HCT116 (cell line): ENCODE measurements at regions not wholly inside any gene's neighbourhood (a gene's known extent, or its start where the extent isn't known, plus 50 kb on each side); places are given as distances from the start of the nearest gene placed in this dataset.

Source experiments
- ATAC-seq: fragments of 200-7000 bp; cut with Tn5 transposase; 2 replicates; pipeline ENCODE4 v1.9.1; 2020; ENCODE audit warnings: mild to moderate bottlenecking, moderate library complexity
- BruUV-seq: library from RNA; stranded (reverse); fragments of 400-500 nt; replicated peaks from 2 replicates; lab custom pipeline; 2021; lab: Mats Ljungman, UMichigan
- CTCF ChIA-PET: fragments of 300-600 bp; sonication (Branson Sonifier 250); formaldehyde crosslinking; loops from one replicate; lab custom pipeline; 2021; ENCODE audit warnings: antibody characterized with exemption; lab: Charles Lee
- POLR2A ChIA-PET: fragments of 300-600, 350-600 bp; sonication (Branson Sonifier 250); formaldehyde crosslinking; loops from one replicate; lab custom pipeline; 2021; ENCODE audit warnings: antibody characterized with exemption; lab: Charles Lee
- RAD21 ChIA-PET, 2 experiments: fragments of 300-600 bp; sonication (Branson Sonifier 250); formaldehyde crosslinking; loops; one replicate each; lab custom pipeline; 2023; ENCODE audit warnings: low total read pairs in 2 of 2; ENCODE audit not compliant: uncharacterized antibody in 2 of 2, unreplicated experiment in 2 of 2, low non-redundant PET in 1 of 2; lab: Charles Lee
- DNase-seq: peaks from one replicate; pipeline ENCODE4 v3.0.0-alpha.2; 2010; ENCODE audit warnings: low read depth, low spot score
- H2AFZ ChIP-seq: fragments of 200-600 bp; shearing (Covaris generic), sonication (generic); 2 replicates; pipeline ENCODE4 v1.6.1; 2017; ENCODE audit warnings: low read depth, mixed run types, mixed read lengths, antibody characterized with exemption, low read length; ENCODE audit not compliant: poor library complexity, severe bottlenecking
- H3K27ac ChIP-seq: 2 replicates; pipeline ENCODE4 v1.5.1; 2012; ENCODE audit warnings: low read depth, low read length
- H3K27me3 ChIP-seq: fragments of 200-600 bp; sonication (generic); 2 replicates; pipeline ENCODE4 v1.6.1; 2016; ENCODE audit warnings: mixed run types, low read length, mixed read lengths; ENCODE audit not compliant: insufficient read depth
- H3K36me3 ChIP-seq, 2 experiments: fragments of 200-500 bp in 1 of 2; fragments of 200-600 bp in 1 of 2; sonication (Bioruptor generic) in 1 of 2; sonication (generic) in 1 of 2; 2 replicates each; pipeline versions ENCODE4 v1.5.1 to v1.6.1; 2014 to 2016; ENCODE audit warnings: low read length in 2 of 2, inconsistent platforms in 1 of 2, mixed read lengths in 1 of 2, mixed run types in 1 of 2; ENCODE audit not compliant: insufficient read depth in 2 of 2, control insufficient read depth in 1 of 2
- H3K4me1 ChIP-seq, 2 experiments: fragments of 200-600 bp in 1 of 2; sonication (generic) in 1 of 2; 2 replicates each; pipeline versions ENCODE4 v1.5.1 to v1.6.1; 2012 to 2017; ENCODE audit warnings: low read length in 2 of 2, inconsistent platforms in 1 of 2, mild to moderate bottlenecking in 1 of 2, mixed read lengths in 1 of 2, mixed run types in 1 of 2, moderate library complexity in 1 of 2; ENCODE audit not compliant: insufficient read depth in 2 of 2, control insufficient read depth in 1 of 2
- H3K4me2 ChIP-seq: fragments of 200-600 bp; sonication (generic); 2 replicates; pipeline ENCODE4 v1.6.1; 2017; ENCODE audit warnings: mixed run types, low read length, mixed read lengths
- H3K4me3 ChIP-seq, 2 experiments: fragments of 200-600 bp in 1 of 2; sonication (generic) in 1 of 2; replicated peaks in 1 of 2; 2 replicates each; pipeline ENCODE4 v1.5.1; 2011 to 2016; ENCODE audit warnings: low read length in 2 of 2, control low read depth in 1 of 2, low read depth in 1 of 2, mild to moderate bottlenecking in 1 of 2, mixed read lengths in 1 of 2, mixed run types in 1 of 2
- H3K79me2 ChIP-seq: fragments of 200-600 bp; sonication (generic); 2 replicates; pipeline ENCODE4 v1.6.1; 2017; ENCODE audit warnings: mild to moderate bottlenecking, mixed run types, low read length, moderate library complexity, mixed read lengths; ENCODE audit not compliant: insufficient read depth
- H3K9ac ChIP-seq: fragments of 200-600 bp; sonication (generic); 2 replicates; pipeline ENCODE4 v1.6.1; 2016; ENCODE audit warnings: low read length, mixed read lengths
- H3K9me2 ChIP-seq: fragments of 200-600 bp; sonication (generic), shearing (Covaris generic); 2 replicates; pipeline ENCODE4 v1.6.1; 2017; ENCODE audit warnings: mixed run types, mild to moderate bottlenecking, moderate library complexity; ENCODE audit not compliant: insufficient read depth
- H3K9me3 ChIP-seq, 2 experiments: fragments of 200-500 bp in 1 of 2; fragments of 200-600 bp in 1 of 2; sonication (Bioruptor generic) in 1 of 2; sonication (generic) in 1 of 2; 2 replicates each; pipeline ENCODE4 v1.6.1; 2014 to 2017; ENCODE audit warnings: low read length in 2 of 2, mixed read lengths in 2 of 2, inconsistent platforms in 1 of 2, low read depth in 1 of 2, mild to moderate bottlenecking in 1 of 2, mixed run types in 1 of 2, moderate library complexity in 1 of 2; ENCODE audit not compliant: control insufficient read depth in 1 of 2, insufficient read depth in 1 of 2
- H4K20me1 ChIP-seq: fragments of 200-600 bp; sonication (generic), shearing (Covaris generic); 2 replicates; pipeline ENCODE4 v1.6.1; 2017; ENCODE audit warnings: mixed run types, mild to moderate bottlenecking, moderate library complexity; ENCODE audit not compliant: insufficient read depth
- CBX3 ChIP-seq: IDR thresholded peaks from 2 replicates; pipeline ENCODE4 v1.6.1; 2012; ENCODE audit warnings: low read depth
- CEBPB ChIP-seq: IDR thresholded peaks from 2 replicates; pipeline ENCODE4 v1.6.1; 2012; ENCODE audit warnings: low read depth
- ELF1 ChIP-seq: IDR thresholded peaks from 2 replicates; pipeline ENCODE4 v1.6.1; 2012; ENCODE audit warnings: low read depth, borderline replicate concordance
- EZH2phosphoT487 ChIP-seq: fragments of 200-600 bp; IDR thresholded peaks from 2 replicates; pipeline ENCODE4 v1.6.1; 2018; ENCODE audit warnings: antibody characterized with exemption, borderline replicate concordance
- FOSL1 ChIP-seq: IDR thresholded peaks from 2 replicates; pipeline ENCODE4 v1.6.1; 2012; ENCODE audit warnings: low read depth
- POLR2AphosphoS5 ChIP-seq: IDR thresholded peaks from 2 replicates; pipeline ENCODE4 v1.6.1; 2011; ENCODE audit warnings: mild to moderate bottlenecking, low read depth, low read length, moderate library complexity
- RAD21 ChIP-seq: IDR thresholded peaks from 2 replicates; pipeline ENCODE4 v1.6.1; 2012; ENCODE audit warnings: low read depth, mild to moderate bottlenecking
- intact Hi-C: fragments of 100-400 bp; cut with micrococcal nuclease; formaldehyde crosslinking; loops from 2 replicates; pipeline ENCODE4 v1.10.0; 2022

GRCh38 chr4:114156371-114156770 is 176.9 kb upstream of the ARSJ start (continued):
- no peak for TF ChIP-seq CBX3
- TF ChIP-seq, all 23 proteins: peak for 0

- TF ChIP-seq RAD21, result peak; percentile 27
- no peak for TF ChIP-seq CEBPB
- Histone ChIP-seq H3K79me2 (no peaks in the 10 kb centered on the region), H3K4me1 (no peaks in the 10 kb centered on the region), H3K36me3 (no peaks in the 10 kb centered on the region), H3K4me2 (no peak overlapping the region), H3K27me3 (no peaks in the 10 kb centered on the region), H3K9me3 (no peaks in the 10 kb centered on the region), H3K9ac (no peak overlapping the region), H4K20me1 (no peaks in the 10 kb centered on the region), H2AFZ (no peak overlapping the region), H3K9me2 (no peaks in the 10 kb centered on the region; the same call in 1 of the 2 replicates), H3K4me3 (no peak overlapping the region), H3K27ac (no peak overlapping the region)
- CTCF ChIA-PET, result no interaction called here
- BruUV-seq, result no TSS peak
- ATAC-seq, result peak; percentile 49
- RAD21 ChIA-PET, result no interaction called here
- DNase-seq, result no peak
- POLR2A ChIA-PET, result no interaction called here
- intact Hi-C loops, result no loop called here
Measured at GRCh38 chr4:114161809-114162208, 182.4 kb upstream of the ARSJ start.

GRCh38 chr4:114163051-114163450 is 183.6 kb upstream of the ARSJ start:
- no peak overlapping the region for H3K4me3 ChIP-seq
- DNase-seq (no peak), ATAC-seq (no peak)
- H3K27ac ChIP-seq, result no peak overlapping the region
- BruUV-seq, result no TSS peak
- no peaks in the 10 kb centered on the region for H3K9me3 ChIP-seq
- ChIA-PET RAD21 (no interaction called here), CTCF (no interaction called here), POLR2A (no interaction called here)
- no peak overlapping the region for H3K9ac ChIP-seq
- H3K9me2 ChIP-seq, result no peaks in the 10 kb centered on the region; the same call in 1 of the 2 replicates
- TF ChIP-seq CBX3 (no peak), CEBPB (no peak), POLR2AphosphoS5 (no peak), ELF1 (no peak), FOSL1 (no peak), EZH2phosphoT487 (no peak)
- no peaks in the 10 kb centered on the region for H3K4me1 ChIP-seq
- no peak overlapping the region for H3K4me2 ChIP-seq
- H2AFZ ChIP-seq, result no peak overlapping the region
- no peaks in the 10 kb centered on the region for H3K79me2 ChIP-seq
- no peaks in the 10 kb centered on the region for H3K27me3 ChIP-seq
- intact Hi-C loops, result no loop called here
- no peaks in the 10 kb centered on the region for H4K20me1 ChIP-seq
- no peaks in the 10 kb centered on the region for H3K36me3 ChIP-seq
